Head of caudate nucleus (tissue), 42 donors: ENCODE measurements at regions not wholly inside any gene's neighbourhood (a gene's known extent, or its start where the extent isn't known, plus 50 kb on each side); places are given as distances from the start of the nearest gene placed in this dataset.
"Not testable (repeated sequence)": the region's sequence is repeated elsewhere in the genome, so short reads cannot be mapped to it uniquely, and the experiment has no call there.

Experiments
- DNase-seq, 42 donors: peaks; one replicate each; pipeline versions ENCODE4 v3.0.0 to v3.0.0-alpha.2; 2020 to 2021; ENCODE audit warnings: mixed read lengths in 7 of 42
- intact Hi-C: fragments of 100-400 bp; cut with DNase I; formaldehyde crosslinking; loops from one replicate; pipeline ENCODE4 v1.15.0; 2022

- intact Hi-C loops: no loop called here
- peak in 1 of 42 donors; percentile 11 for DNase-seq
These were observed 521.2 kb downstream of the CHSY3 start for GRCh38 chr5:130425424-130425823.

DNA sequence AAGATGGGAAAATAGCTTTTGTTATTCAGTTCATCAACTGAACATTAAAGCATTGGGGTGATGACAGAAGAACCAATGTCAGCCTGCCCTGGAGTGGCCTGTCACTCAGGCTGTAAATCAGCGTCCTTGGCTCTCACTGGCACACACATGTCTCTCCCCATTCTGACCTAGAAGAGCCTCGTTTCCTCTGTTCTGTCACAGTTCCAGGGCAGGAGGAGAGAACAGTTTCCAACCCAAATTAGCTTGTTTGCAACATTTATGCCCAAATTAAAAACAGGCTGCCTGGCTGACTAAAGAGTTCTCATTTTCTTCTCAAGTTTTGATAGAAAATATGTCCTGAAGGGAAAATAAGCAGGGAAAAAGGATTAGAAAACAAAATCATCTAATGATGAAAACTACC lies 520.1 kb downstream of the CHSY3 start:
- DNase-seq: peak in 3 of 42 donors; percentile 3 to 13 (median 3)
- intact Hi-C loops: no loop called here

DNA sequence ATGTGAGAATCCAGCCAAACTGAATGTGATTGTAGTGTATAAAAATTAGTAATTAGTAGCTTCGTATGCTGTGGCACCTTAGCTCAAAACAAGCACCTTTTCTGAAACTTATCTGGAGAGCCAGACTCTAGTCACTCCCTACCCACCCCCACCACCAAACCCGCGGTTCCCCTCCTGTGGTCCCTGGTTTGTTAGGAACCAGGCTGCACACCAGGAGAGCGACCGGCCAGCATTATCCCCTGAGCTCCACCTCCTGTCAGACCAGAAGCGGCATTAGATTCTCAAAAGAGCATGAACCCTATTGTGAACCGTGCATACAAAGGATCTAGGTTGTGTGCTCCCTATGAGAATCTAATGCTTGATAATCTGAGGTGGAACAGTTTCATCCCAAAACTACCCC lies 498.6 kb downstream of the CHSY3 start:
- DNase-seq: no peak
- intact Hi-C loops: no loop called here

GRCh38 chr5:130400091-130400490 lies 495.8 kb downstream of the CHSY3 start:
- intact Hi-C loops: no loop called here
- no peak for DNase-seq

- DNase-seq: no peak
- intact Hi-C loops: no loop called here
These were observed 494.6 kb downstream of the CHSY3 start for GRCh38 chr5:130398825-130399224.

GRCh38 chr5:130397727-130398126 lies 493.5 kb downstream of the CHSY3 start:
- DNase-seq, intact Hi-C loops: not testable (repeated sequence)

DNA sequence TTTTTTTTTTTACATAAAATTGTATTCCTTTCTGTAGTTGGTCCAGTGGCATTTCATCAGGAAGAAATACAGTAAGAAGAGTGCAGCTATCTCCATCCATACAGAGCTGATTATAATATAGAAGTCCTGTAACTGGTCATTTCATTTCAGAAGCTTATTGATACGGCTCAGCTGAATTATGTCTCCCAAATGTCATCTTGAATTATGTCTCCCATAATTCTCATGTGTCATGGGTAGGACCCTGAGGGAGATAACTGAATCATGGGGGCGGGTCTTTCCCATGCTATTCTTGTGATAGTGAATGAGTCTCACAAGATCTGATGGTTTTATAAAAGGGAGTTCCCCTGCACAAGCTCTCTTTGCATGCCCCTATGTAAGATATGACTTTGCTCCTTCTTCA lies 492.9 kb downstream of the CHSY3 start:
- intact Hi-C loops: no loop called here
- DNase-seq: no peak

DNA sequence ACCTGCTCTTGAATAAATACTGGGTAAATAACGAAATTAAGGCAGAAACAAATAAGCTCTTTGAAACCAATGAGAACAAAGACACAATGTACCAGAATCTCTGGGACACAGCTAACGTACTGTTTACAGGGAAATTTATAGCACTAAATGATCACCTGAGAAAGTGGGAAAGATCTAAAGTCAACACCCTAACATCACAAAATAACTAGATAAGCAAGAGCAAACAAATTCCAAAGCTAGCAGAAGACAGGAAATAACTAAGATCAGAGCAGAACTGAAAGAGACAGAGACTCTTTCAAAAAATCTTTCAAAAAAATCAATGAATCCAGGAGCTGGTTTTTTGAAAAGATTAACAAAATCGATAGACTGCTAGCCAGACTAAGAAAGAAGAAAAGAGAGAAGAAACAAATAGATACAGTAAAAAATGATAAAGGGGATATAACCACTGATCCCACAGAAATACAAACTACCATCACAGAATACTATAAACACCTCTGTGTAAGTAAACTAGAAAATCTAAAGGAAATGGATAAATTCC lies 487.5 kb downstream of the CHSY3 start:
- DNase-seq, intact Hi-C loops: not testable (repeated sequence)

GRCh38 chr5:130386155-130386554 lies 481.9 kb downstream of the CHSY3 start:
- no peak for DNase-seq
- intact Hi-C loops: no loop called here

DNA sequence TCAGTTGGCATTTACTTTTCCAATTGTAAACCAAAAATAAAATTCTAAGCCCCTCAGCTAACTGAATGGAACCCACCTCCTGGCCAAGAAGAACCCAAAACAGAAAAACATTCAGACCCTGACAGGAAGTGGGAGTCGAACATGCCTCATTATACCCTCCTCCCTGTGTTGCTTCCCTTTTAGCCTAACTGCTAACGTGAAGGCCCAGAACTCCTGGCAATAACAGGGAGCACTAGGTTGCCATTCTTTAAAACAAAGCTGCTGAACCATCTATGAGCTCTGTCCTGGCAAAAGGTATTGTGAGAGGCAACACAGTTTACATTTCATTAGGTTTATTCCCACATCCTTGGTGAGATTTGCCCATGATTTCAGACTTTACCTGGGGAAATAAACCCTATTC lies 481.4 kb downstream of the CHSY3 start:
- intact Hi-C loops: no loop called here
- DNase-seq: no peak

DNA sequence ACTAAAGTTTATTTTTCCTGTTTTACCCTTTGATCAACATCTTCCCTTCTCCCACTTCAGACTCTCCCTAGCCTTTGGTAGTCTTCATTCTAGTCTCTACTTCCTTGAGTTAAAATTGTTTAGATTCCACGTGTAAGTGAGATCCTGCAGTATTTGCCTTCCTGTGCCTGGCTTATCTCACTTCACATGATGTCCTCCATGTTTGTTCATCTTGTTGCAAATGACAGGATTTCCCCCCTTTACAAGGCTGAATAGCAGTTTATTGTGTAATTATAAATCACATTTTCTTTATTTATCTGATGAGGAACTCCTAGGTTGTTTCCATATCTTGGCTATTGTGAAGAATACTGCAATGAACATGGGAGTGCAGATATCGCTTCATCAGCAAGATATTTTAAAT lies 461.7 kb downstream of the CHSY3 start:
- no peak for DNase-seq

DNA sequence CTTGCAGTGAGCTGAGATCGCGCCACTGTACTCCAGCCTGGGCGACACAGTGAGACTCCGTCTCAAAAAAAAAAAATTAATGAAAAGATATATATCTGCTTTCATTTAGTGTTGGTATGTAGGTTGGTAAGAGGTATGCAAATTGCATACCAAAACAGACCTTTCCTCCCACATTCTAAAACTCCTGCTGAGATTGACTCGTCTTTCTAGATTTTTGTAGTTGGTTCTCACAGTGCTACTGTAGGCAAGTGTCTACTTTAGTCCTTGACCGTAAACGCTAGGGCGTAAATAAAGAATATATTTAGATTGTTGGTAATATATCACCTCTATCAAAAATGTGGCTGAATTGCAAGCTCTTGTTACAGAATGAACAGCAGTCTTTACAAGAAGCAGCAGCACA lies 445.9 kb downstream of the CHSY3 start:
- DNase-seq: no peak
- intact Hi-C loops: no loop called here

More for the DNA sequence above, 461.7 kb downstream of the CHSY3 start:
- intact Hi-C loops: no loop called here

DNA sequence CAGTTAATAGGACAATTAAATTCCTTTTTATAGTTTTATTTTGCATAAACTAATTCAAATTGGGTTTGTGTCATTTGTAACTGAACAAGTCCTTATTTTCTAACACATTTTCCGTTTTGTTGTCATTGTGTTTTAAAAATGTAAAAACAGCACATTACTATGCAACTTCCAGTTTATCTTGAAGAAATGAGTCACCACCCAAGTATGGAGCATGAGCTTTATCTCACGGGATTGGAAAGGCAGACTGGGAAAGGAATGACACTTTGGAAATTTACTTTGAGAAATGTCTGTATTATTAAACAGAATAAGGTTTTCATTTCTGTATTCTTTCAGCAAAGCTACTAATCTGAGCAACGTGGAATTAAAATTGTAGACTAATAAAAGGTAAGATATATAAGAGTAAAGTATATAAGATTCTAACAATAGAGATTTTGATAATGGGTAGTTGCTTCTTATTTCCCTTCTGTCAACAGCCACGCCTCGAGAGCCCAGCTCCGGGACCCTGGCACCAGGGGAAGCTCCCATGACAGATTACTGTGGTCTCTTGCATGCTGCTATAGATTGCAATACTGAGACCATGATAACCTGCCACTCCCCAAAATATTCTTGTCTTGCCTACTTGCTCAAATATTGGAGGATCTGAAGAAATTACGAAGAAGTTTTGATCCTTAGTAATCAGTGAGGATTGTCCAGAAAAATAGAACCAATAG lies 433.1 kb downstream of the CHSY3 start:
- intact Hi-C loops: no loop called here
- DNase-seq: no peak

GRCh38 chr5:130335117-130335516 lies 430.9 kb downstream of the CHSY3 start:
- no peak for DNase-seq
- intact Hi-C loops: no loop called here

GRCh38 chr5:130333089-130333488 lies 428.8 kb downstream of the CHSY3 start:
- DNase-seq: no peak
- intact Hi-C loops: no loop called here

DNA sequence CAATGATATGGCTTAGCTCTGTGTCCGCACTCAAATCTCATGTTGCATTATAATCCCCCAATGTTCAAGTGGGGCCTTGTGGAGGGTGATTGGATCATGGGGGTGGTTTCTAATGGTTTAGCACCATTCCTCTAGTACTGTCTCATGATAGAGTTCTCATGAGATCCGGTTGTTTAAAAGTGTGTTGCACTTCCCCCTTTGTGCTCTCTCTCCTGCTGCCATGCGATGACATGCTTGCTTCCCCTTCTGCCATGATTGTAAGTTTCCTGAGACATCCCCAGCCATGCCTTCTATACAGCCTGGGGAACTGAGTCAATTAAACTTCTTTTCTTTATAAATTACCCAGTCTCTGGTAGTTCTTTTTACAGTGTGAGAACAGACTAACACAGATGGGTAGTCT lies 427.1 kb downstream of the CHSY3 start:
- intact Hi-C loops: no loop called here
- DNase-seq: no peak

- intact Hi-C loops: no loop called here
- no peak for DNase-seq
These were observed 420.8 kb downstream of the CHSY3 start for GRCh38 chr5:130324953-130325671.

DNA sequence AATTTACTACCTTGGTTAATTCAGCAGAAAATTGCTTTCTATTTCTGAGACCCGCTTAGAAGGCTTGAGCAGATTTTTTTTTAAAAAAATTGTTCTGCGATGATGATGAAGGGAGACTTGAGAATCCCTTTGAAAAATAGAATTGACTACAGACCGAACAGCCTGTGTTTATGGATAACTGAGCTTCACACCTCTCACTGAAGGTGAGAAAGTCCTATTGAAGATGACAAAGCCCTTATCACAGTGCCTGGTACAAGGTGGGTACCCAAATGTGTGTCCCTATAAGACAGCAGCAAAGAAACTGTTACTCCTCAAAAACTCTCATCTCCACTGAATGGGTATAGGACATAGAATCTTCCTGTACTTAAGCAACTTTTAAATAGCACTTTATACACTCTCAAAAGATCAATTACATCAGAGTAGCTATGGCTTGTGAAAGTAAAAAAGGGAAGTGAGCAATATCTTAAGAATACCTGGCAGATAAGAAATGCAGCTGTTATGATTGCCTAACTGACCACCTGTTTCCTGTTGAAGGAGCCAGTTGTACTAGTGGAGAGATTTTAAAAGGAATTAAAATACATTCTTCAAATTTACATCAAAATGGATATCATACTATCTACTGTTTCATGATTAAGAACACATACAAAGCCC lies 419.7 kb downstream of the CHSY3 start:
- no peak for DNase-seq
- intact Hi-C loops: no loop called here

GRCh38 chr5:130321931-130322330 lies 417.7 kb downstream of the CHSY3 start:
- no peak for DNase-seq
- intact Hi-C loops: no loop called here
